ENCODE measurements at regions not wholly inside any gene's neighbourhood (a gene's known extent, or its start where the extent isn't known, plus 50 kb on each side); places are given as distances from the start of the nearest gene placed in this dataset.

DNA sequence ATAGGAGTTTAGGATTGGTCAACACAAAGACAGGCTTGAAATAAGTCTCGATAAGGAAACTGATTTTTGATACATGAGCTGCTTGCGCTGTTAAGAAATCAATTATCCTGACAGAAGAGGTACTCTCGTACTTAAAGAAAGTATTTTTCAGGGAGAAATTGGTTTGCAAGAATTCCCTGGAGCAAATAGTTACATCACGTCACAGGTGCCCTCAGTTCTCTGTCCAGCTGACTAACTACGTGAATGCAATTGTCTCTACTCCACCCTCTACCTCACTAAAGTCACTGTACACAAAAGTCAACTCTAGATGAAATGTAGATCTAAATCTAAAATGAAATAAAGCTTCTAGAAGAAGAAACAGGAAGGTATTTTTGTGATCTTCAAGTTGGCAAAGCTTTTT is 130.6 kb upstream of the KCNJ16 start:
- TF ChIP-seq CTCF (IDR thresholded peaks at IDR 0.05) (no peak), POLR2A (IDR thresholded peaks at IDR 0.05) (no peak)

All from testis (tissue), 2 donors.